Vagina (tissue), 2 donors: ENCODE measurements at regions not wholly inside any gene's neighbourhood (a gene's known extent, or its start where the extent isn't known, plus 50 kb on each side); places are given as distances from the start of the nearest gene placed in this dataset.

Experiments
- DNase-seq, 2 donors: peaks; one replicate each; pipeline ENCODE4 v3.0.0-alpha.2; 2017; ENCODE audit errors: extremely low spot score in 2 of 2
- H3K27ac ChIP-seq: fragments of 200-600 bp; sonication (generic); one replicate; pipeline ENCODE4 v1.5.1; 2019
- H3K27me3 ChIP-seq: fragments of 200-600 bp; sonication (generic); one replicate; pipeline ENCODE4 v1.5.1; 2019
- H3K36me3 ChIP-seq, 2 donors: fragments of 200-600 bp; sonication (generic); one replicate each; pipeline ENCODE4 v1.5.1; 2017 to 2019
- H3K4me1 ChIP-seq: fragments of 200-600 bp; sonication (generic); one replicate; pipeline ENCODE4 v1.5.1; 2019
- H3K4me3 ChIP-seq, 2 donors: fragments of 200-600 bp; sonication (generic); 1 replicate in 1 of 2; 2 replicates in 1 of 2; pipeline ENCODE4 v1.5.1; 2016 to 2019
- H3K9me3 ChIP-seq: fragments of 200-600 bp; sonication (generic); one replicate; pipeline ENCODE4 v1.5.1; 2019
- CTCF ChIP-seq, 3 experiments: fragments of 450-650 bp in 2 of 3; fragments of 200-600 bp in 1 of 3; sonication (generic) in 1 of 3; IDR thresholded peaks; one replicate each; pipeline ENCODE4 v1.5.1; 2017 to 2019; ENCODE audit warnings: antibody characterized with exemption in 3 of 3, mild to moderate bottlenecking in 2 of 3, moderate library complexity in 2 of 3
- POLR2A ChIP-seq, 2 donors: fragments of 450-650 bp; IDR thresholded peaks; one replicate each; pipeline ENCODE4 v1.6.1; 2017; ENCODE audit warnings: antibody characterized with exemption in 2 of 2, mild to moderate bottlenecking in 2 of 2, moderate library complexity in 2 of 2
- POLR2AphosphoS5 ChIP-seq, 2 donors: sonication (generic); formaldehyde crosslinking; IDR thresholded peaks; one replicate each; pipeline ENCODE4 v1.9.0; 2017; ENCODE audit warnings: antibody characterized with exemption in 2 of 2, mild to moderate bottlenecking in 2 of 2, low read depth in 1 of 2; ENCODE audit not compliant: insufficient read depth in 1 of 2
- intact Hi-C: fragments of 100-400 bp; cut with DNase I; formaldehyde crosslinking; loops from one replicate; pipeline ENCODE4 v1.15.1; 2023

GRCh38 chr1:218587900-218588299 lies 242.8 kb downstream of the TGFB2 start:
- no peaks in the 10 kb centered on the region for H3K9me3 ChIP-seq
- H3K27me3 ChIP-seq = no peaks in the 10 kb centered on the region
- H3K36me3 ChIP-seq = no peaks in the 10 kb centered on the region
- H3K4me1 ChIP-seq = no peaks in the 10 kb centered on the region
- H3K4me3 ChIP-seq = no peak overlapping the region
- TF ChIP-seq POLR2AphosphoS5 (IDR thresholded peaks at IDR 0.05; ENCODE audit: insufficient read depth in 1 of 2, low read depth in 1 of 2) = no peak
- TF ChIP-seq CTCF (IDR thresholded peaks at IDR 0.05) = no peak
- TF ChIP-seq POLR2A (IDR thresholded peaks at IDR 0.05) = no peak
- DNase-seq = no peak
- intact Hi-C loops = no loop called here
- H3K27ac ChIP-seq = no peak overlapping the region

GRCh38 chr1:218588540-218589172 lies 243.5 kb downstream of the TGFB2 start:
- H3K36me3 ChIP-seq = no peaks in the 10 kb centered on the region

DNA sequence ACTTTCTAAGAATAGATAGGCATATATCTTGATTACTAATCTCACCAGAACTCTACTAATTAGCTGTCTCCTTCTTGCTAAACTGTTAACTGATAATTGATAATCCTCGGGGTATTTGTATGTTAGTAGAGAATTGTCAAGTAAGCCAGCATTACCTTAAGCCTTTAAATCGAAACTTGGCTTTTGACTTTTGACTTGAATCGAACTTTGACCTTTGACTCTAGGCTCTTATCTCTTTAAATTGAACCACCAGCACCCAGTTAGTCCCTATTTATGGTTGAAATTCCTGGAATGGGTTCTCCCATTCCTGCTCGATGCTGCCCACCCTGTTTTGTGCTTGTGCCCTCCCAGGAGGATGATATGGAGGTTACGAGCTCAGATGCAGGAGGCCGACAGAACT lies 244.4 kb downstream of the TGFB2 start:
- H3K4me3 ChIP-seq = no peak overlapping the region
- no peaks in the 10 kb centered on the region for H3K9me3 ChIP-seq
- no peaks in the 10 kb centered on the region for H3K27me3 ChIP-seq
- no peaks in the 10 kb centered on the region for H3K36me3 ChIP-seq
- H3K27ac ChIP-seq = no peak overlapping the region
- no peak for DNase-seq
- no peak for TF ChIP-seq CTCF (IDR thresholded peaks at IDR 0.05)
- TF ChIP-seq POLR2AphosphoS5 (IDR thresholded peaks at IDR 0.05; ENCODE audit: insufficient read depth in 1 of 2, low read depth in 1 of 2) = no peak
- TF ChIP-seq POLR2A (IDR thresholded peaks at IDR 0.05) = no peak
- intact Hi-C loops = no loop called here
- H3K4me1 ChIP-seq = no peaks in the 10 kb centered on the region

More at GRCh38 chr1:218588540-218589172, 243.5 kb downstream of the TGFB2 start:
- Histone ChIP-seq H3K27me3 (no peaks in the 10 kb centered on the region), H3K27ac (no peak overlapping the region), H3K4me3 (no peak overlapping the region), H3K4me1 (no peaks in the 10 kb centered on the region), H3K9me3 (no peaks in the 10 kb centered on the region)
- no peak for DNase-seq
- intact Hi-C loops = no loop called here
- TF ChIP-seq POLR2AphosphoS5 (IDR thresholded peaks at IDR 0.05; ENCODE audit: insufficient read depth in 1 of 2, low read depth in 1 of 2) (no peak), POLR2A (IDR thresholded peaks at IDR 0.05) (no peak), CTCF (IDR thresholded peaks at IDR 0.05) (no peak)

DNA sequence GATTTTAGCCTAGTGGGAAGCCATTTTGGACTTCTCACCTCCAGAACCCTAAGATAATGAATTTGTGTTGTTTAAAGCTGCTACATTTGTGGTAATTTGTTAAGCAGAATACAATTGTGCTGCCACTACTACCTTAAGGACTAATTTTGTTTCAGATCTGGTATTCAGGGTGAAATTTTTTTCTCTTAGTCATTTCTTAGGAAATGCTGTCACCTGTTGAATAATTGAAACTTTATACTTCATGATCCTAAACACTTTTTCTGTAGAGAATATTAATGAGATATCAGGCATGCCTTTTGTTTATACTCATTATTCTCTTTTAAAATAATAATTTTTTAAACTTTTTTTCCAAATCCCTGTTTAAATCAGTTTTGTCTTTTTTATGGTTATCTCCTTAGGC lies 246.8 kb downstream of the TGFB2 start:
- no peaks in the 10 kb centered on the region for H3K27me3 ChIP-seq
- H3K4me1 ChIP-seq = no peaks in the 10 kb centered on the region
- intact Hi-C loops = no loop called here
- H3K4me3 ChIP-seq = no peak overlapping the region
- H3K9me3 ChIP-seq = no peaks in the 10 kb centered on the region
- H3K27ac ChIP-seq = no peak overlapping the region
- no peaks in the 10 kb centered on the region for H3K36me3 ChIP-seq
- TF ChIP-seq POLR2A (IDR thresholded peaks at IDR 0.05) (no peak), CTCF (IDR thresholded peaks at IDR 0.05) (no peak), POLR2AphosphoS5 (IDR thresholded peaks at IDR 0.05; ENCODE audit: insufficient read depth in 1 of 2, low read depth in 1 of 2) (no peak)
- no peak for DNase-seq

GRCh38 chr1:218592688-218593087 lies 247.6 kb downstream of the TGFB2 start:
- TF ChIP-seq CTCF (IDR thresholded peaks at IDR 0.05) = no peak
- no peak for TF ChIP-seq POLR2AphosphoS5 (IDR thresholded peaks at IDR 0.05; ENCODE audit: insufficient read depth in 1 of 2, low read depth in 1 of 2)
- no peak for TF ChIP-seq POLR2A (IDR thresholded peaks at IDR 0.05)
- Histone ChIP-seq H3K4me3 (no peak overlapping the region), H3K4me1 (no peaks in the 10 kb centered on the region), H3K36me3 (no peaks in the 10 kb centered on the region), H3K9me3 (no peaks in the 10 kb centered on the region), H3K27ac (no peak overlapping the region), H3K27me3 (no peaks in the 10 kb centered on the region)
- DNase-seq = no peak
- intact Hi-C loops = no loop called here
